ENCODE measurements at regions not wholly inside any gene's neighbourhood (a gene's known extent, or its start where the extent isn't known, plus 50 kb on each side); places are given as distances from the start of the nearest gene placed in this dataset.

GRCh38 chr16:64397945-64398508 lies 723.8 kb downstream of the CDH11 start:
- no peak for TF ChIP-seq POLR2AphosphoS5 (IDR thresholded peaks at IDR 0.05)
- TF ChIP-seq, protein P1, sequence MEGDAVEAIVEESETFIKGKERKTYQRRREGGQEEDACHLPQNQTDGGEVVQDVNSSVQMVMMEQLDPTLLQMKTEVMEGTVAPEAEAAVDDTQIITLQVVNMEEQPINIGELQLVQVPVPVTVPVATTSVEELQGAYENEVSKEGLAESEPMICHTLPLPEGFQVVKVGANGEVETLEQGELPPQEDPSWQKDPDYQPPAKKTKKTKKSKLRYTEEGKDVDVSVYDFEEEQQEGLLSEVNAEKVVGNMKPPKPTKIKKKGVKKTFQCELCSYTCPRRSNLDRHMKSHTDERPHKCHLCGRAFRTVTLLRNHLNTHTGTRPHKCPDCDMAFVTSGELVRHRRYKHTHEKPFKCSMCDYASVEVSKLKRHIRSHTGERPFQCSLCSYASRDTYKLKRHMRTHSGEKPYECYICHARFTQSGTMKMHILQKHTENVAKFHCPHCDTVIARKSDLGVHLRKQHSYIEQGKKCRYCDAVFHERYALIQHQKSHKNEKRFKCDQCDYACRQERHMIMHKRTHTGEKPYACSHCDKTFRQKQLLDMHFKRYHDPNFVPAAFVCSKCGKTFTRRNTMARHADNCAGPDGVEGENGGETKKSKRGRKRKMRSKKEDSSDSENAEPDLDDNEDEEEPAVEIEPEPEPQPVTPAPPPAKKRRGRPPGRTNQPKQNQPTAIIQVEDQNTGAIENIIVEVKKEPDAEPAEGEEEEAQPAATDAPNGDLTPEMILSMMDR (IDR thresholded peaks at IDR 0.05): no peak
- no peak for TF ChIP-seq EP300 (IDR thresholded peaks at IDR 0.05; ENCODE audit: low read depth)
- no peak for TF ChIP-seq POLR2A (IDR thresholded peaks at IDR 0.05)

Data from transverse colon (tissue), 4 donors.